Activated T-cell treated with anti-CD3 and anti-CD28 coated beads, Interleukin-2, amount 50 U/mL, for 72 hours (primary cell): ENCODE measurements at regions not wholly inside any gene's neighbourhood (a gene's known extent, or its start where the extent isn't known, plus 50 kb on each side); places are given as distances from the start of the nearest gene placed in this dataset.
"Not testable (repeated sequence)": the region's sequence is repeated elsewhere in the genome, so short reads cannot be mapped to it uniquely, and the experiment has no call there.

ENCODE experiments used
- ATAC-seq, 2 donors: fragments of 150-1000 bp; cut with Tn5 transposase; replicated peaks in 1 of 2; 2 replicates each; pipeline ENCODE4 v1.10.0; 2021; ENCODE audit warnings: moderate library complexity in 2 of 2, mild to moderate bottlenecking in 1 of 2
- DNase-seq, 2 donors: peaks; one replicate each; pipeline ENCODE4 v3.0.0; 2021 to 2022; ENCODE audit warnings: mixed read lengths in 1 of 2
- H3K27ac Mint-ChIP-seq: one replicate; pipeline ENCODE4 v1.8.0; 2022; ENCODE audit warnings: mild to moderate bottlenecking, moderate library complexity, mixed read lengths
- H3K27me3 Mint-ChIP-seq: one replicate; pipeline ENCODE4 v1.8.0; 2022; ENCODE audit warnings: low read depth, mixed read lengths
- H3K36me3 Mint-ChIP-seq, 2 donors: one replicate each; pipeline ENCODE4 v1.8.0; 2022; ENCODE audit warnings: mixed read lengths in 2 of 2, mild to moderate bottlenecking in 1 of 2; ENCODE audit not compliant: insufficient read depth in 2 of 2
- H3K4me1 Mint-ChIP-seq: one replicate; pipeline ENCODE4 v1.8.0; 2022; ENCODE audit warnings: low read depth, mixed read lengths
- H3K4me3 Mint-ChIP-seq, 2 donors: one replicate each; pipeline ENCODE4 v1.8.0; 2022; ENCODE audit warnings: mild to moderate bottlenecking in 2 of 2, mixed read lengths in 2 of 2, moderate library complexity in 2 of 2
- H3K9me3 Mint-ChIP-seq, 2 donors: one replicate each; pipeline ENCODE4 v1.8.0; 2022; ENCODE audit warnings: mixed read lengths in 2 of 2

- no peaks in the 10 kb centered on the region for H3K4me1 Mint-ChIP-seq
- ATAC-seq (no peak), DNase-seq (no peak)
- H3K36me3 Mint-ChIP-seq, result no peaks in the 10 kb centered on the region
- H3K27ac Mint-ChIP-seq, result no peak overlapping the region
- H3K4me3 Mint-ChIP-seq, result no peak overlapping the region
- peaks cover 5% of the 10 kb centered on the region for H3K27me3 Mint-ChIP-seq
- H3K9me3 Mint-ChIP-seq, result no peaks in the 10 kb centered on the region
Observed at GRCh38 chr9:31908158-31908890, 476.1 kb upstream of the ACO1 start.

GRCh38 chr9:31908891-31909480 lies 475.5 kb upstream of the ACO1 start:
- DNase-seq (no peak), ATAC-seq (no peak)
- H3K4me3 Mint-ChIP-seq, result no peak overlapping the region
- no peaks in the 10 kb centered on the region for H3K9me3 Mint-ChIP-seq
- H3K27ac Mint-ChIP-seq, result no peak overlapping the region
- H3K4me1 Mint-ChIP-seq, result no peaks in the 10 kb centered on the region
- H3K27me3 Mint-ChIP-seq, result no peaks in the 10 kb centered on the region
- H3K36me3 Mint-ChIP-seq, result no peaks in the 10 kb centered on the region

GRCh38 chr9:31912636-31913035 lies 471.8 kb upstream of the ACO1 start:
- no peak for DNase-seq
- Mint-ChIP-seq H3K27me3 (no peaks in the 10 kb centered on the region), H3K4me3 (no peak overlapping the region), H3K4me1 (no peaks in the 10 kb centered on the region), H3K9me3 (no peaks in the 10 kb centered on the region), H3K36me3 (no peaks in the 10 kb centered on the region), H3K27ac (no peak overlapping the region)
- no peak for ATAC-seq

GRCh38 chr9:31916591-31917241 lies 467.7 kb upstream of the ACO1 start:
- DNase-seq (no peak), ATAC-seq (no peak)
- Mint-ChIP-seq H3K4me1 (no peaks in the 10 kb centered on the region), H3K27ac (no peak overlapping the region), H3K9me3 (no peaks in the 10 kb centered on the region), H3K36me3 (no peaks in the 10 kb centered on the region), H3K4me3 (no peak overlapping the region), H3K27me3 (no peaks in the 10 kb centered on the region)

GRCh38 chr9:31937737-31938136 lies 446.7 kb upstream of the ACO1 start:
- H3K4me1 Mint-ChIP-seq, H3K27ac Mint-ChIP-seq, H3K27me3 Mint-ChIP-seq, ATAC-seq, H3K4me3 Mint-ChIP-seq, H3K36me3 Mint-ChIP-seq, DNase-seq, H3K9me3 Mint-ChIP-seq: not testable (repeated sequence)

GRCh38 chr9:31950756-31951155 lies 433.7 kb upstream of the ACO1 start:
- Mint-ChIP-seq H3K27me3 (no peaks in the 10 kb centered on the region), H3K4me1 (no peaks in the 10 kb centered on the region), H3K27ac (no peak overlapping the region), H3K9me3 (peaks cover 0 to 5% of the 10 kb centered on the region in 2 donors), H3K4me3 (no peak overlapping the region), H3K36me3 (no peaks in the 10 kb centered on the region)
- ATAC-seq (no peak), DNase-seq (no peak)

GRCh38 chr9:31958572-31958971 lies 425.9 kb upstream of the ACO1 start:
- H3K36me3 Mint-ChIP-seq, result peaks cover 4 to 9% of the 10 kb centered on the region in 2 donors
- H3K27me3 Mint-ChIP-seq, result no peaks in the 10 kb centered on the region
- peaks cover 15 to 16% of the 10 kb centered on the region in 2 donors for H3K9me3 Mint-ChIP-seq
- H3K27ac Mint-ChIP-seq, result no peak overlapping the region
- ATAC-seq (no peak), DNase-seq (no peak)
- H3K4me1 Mint-ChIP-seq, result no peaks in the 10 kb centered on the region
- no peak overlapping the region for H3K4me3 Mint-ChIP-seq

GRCh38 chr9:31969552-31969951 lies 414.9 kb upstream of the ACO1 start:
- H3K27ac Mint-ChIP-seq, result no peak overlapping the region
- no peak for ATAC-seq
- no peak for DNase-seq
- no peak overlapping the region for H3K4me3 Mint-ChIP-seq
- no peaks in the 10 kb centered on the region for H3K4me1 Mint-ChIP-seq
- no peaks in the 10 kb centered on the region for H3K27me3 Mint-ChIP-seq
- no peaks in the 10 kb centered on the region for H3K9me3 Mint-ChIP-seq
- no peaks in the 10 kb centered on the region for H3K36me3 Mint-ChIP-seq

- Mint-ChIP-seq H3K36me3 (peaks cover 0 to 6% of the 10 kb centered on the region in 2 donors), H3K27me3 (no peaks in the 10 kb centered on the region), H3K27ac (no peak overlapping the region), H3K4me3 (no peak overlapping the region), H3K9me3 (peaks cover 5 to 15% of the 10 kb centered on the region in 2 donors), H3K4me1 (no peaks in the 10 kb centered on the region)
- DNase-seq (no peak), ATAC-seq (no peak)
Observed at GRCh38 chr9:31983895-31984294, 400.5 kb upstream of the ACO1 start.

- peaks cover 5% of the 10 kb centered on the region for H3K27me3 Mint-ChIP-seq
Observed at GRCh38 chr9:31996331-31996730, 388.1 kb upstream of the ACO1 start.

GRCh38 chr9:32004431-32005076 lies 379.9 kb upstream of the ACO1 start:
- Mint-ChIP-seq H3K4me3 (no peak overlapping the region), H3K27ac (no peak overlapping the region), H3K36me3 (no peaks in the 10 kb centered on the region), H3K9me3 (peaks cover 0 to 3% of the 10 kb centered on the region in 2 donors), H3K4me1 (no peaks in the 10 kb centered on the region), H3K27me3 (peaks cover 5% of the 10 kb centered on the region)
- no peak for ATAC-seq
- DNase-seq, result no peak

More at GRCh38 chr9:31996331-31996730, 388.1 kb upstream of the ACO1 start:
- Mint-ChIP-seq H3K36me3 (no peaks in the 10 kb centered on the region), H3K9me3 (peaks cover 0 to 8% of the 10 kb centered on the region in 2 donors), H3K27ac (no peak overlapping the region), H3K4me1 (no peaks in the 10 kb centered on the region), H3K4me3 (no peak overlapping the region)
- ATAC-seq (no peak), DNase-seq (no peak)

- H3K36me3 Mint-ChIP-seq, result no peaks in the 10 kb centered on the region
- H3K9me3 Mint-ChIP-seq, result no peaks in the 10 kb centered on the region
- H3K4me3 Mint-ChIP-seq, result no peak overlapping the region
- DNase-seq (no peak), ATAC-seq (no peak)
- no peak overlapping the region for H3K27ac Mint-ChIP-seq
- H3K4me1 Mint-ChIP-seq, result no peaks in the 10 kb centered on the region
- no peaks in the 10 kb centered on the region for H3K27me3 Mint-ChIP-seq
Observed at GRCh38 chr9:32010322-32010721, 374.1 kb upstream of the ACO1 start.

GRCh38 chr9:32011049-32011448 lies 373.4 kb upstream of the ACO1 start:
- no peaks in the 10 kb centered on the region for H3K9me3 Mint-ChIP-seq
- no peaks in the 10 kb centered on the region for H3K27me3 Mint-ChIP-seq
- ATAC-seq (no peak), DNase-seq (no peak)
- no peak overlapping the region for H3K4me3 Mint-ChIP-seq
- H3K4me1 Mint-ChIP-seq, result no peaks in the 10 kb centered on the region
- H3K27ac Mint-ChIP-seq, result no peak overlapping the region
- no peaks in the 10 kb centered on the region for H3K36me3 Mint-ChIP-seq
